Right ventricle myocardium superior (tissue), 1 donor: ENCODE measurements at regions not wholly inside any gene's neighbourhood (a gene's known extent, or its start where the extent isn't known, plus 50 kb on each side); places are given as distances from the start of the nearest gene placed in this dataset.

Experiments
- ATAC-seq: fragments of 200-7000 bp; cut with Tn5 transposase; one replicate; pipeline ENCODE4 v1.9.1; 2020; ENCODE audit warnings: mild to moderate bottlenecking; ENCODE audit not compliant: poor library complexity
- DNase-seq: peaks from one replicate; pipeline ENCODE4 v3.0.0-alpha.2; 2020
- intact Hi-C: fragments of 100-400 bp; cut with DNase I; formaldehyde crosslinking; loops from one replicate; pipeline ENCODE4 v1.11.2; 2022
- donor health status: DM: no; HTN: yes; CAD: no; lungs with severe emphysema.

DNA sequence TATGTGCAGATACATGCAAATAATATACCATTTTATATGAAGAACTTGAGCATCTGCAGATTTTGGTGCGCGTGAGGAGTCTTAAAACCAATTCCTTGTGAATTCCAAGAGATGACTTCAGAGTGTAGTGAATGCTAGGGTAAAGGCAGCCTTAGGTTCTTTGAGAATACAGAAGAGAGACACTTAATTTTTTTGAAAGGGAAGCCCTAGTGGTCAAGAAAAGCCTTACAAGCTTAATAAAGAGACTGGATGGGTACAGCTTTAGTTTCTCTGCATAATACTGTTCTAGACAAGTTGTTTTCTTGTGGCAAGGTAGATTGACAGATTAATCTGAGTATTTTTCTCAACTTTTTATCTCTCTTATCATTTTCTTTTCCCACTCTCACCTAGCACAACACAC is 636.5 kb downstream of the DNAJB9 start:
- intact Hi-C loops: no loop called here
- ATAC-seq (no peak), DNase-seq (no peak)

DNA sequence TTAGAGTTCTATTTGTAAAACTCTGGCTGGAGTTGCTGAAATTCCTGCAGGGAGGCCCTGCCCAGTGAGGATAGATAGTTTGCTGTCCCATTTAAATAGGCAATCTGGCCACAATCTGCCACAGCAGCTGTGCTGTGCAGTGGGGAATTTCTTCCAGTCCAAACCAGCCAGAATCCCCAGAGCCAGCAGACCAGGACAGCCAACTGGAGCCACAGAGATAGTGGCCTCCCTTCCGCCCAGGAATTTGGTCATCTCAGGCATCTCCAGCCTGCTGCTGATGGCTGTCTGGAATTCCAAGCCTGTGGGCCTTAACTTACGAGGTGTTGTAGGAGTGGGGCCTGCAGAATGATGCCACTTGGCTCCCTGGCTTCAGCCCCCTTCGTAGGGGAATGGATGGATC is 643.4 kb downstream of the DNAJB9 start:
- DNase-seq (no peak), ATAC-seq (no peak)
- intact Hi-C loops: no loop called here

- ATAC-seq (no peak), DNase-seq (no peak)
- intact Hi-C loops: no loop called here
Measured at GRCh38 chr7:109215341-109215740, 645.7 kb downstream of the DNAJB9 start.

GRCh38 chr7:109224100-109224499 is 654.4 kb downstream of the DNAJB9 start:
- intact Hi-C loops: no loop called here
- no peak for DNase-seq

GRCh38 chr7:109226699-109227098 is 657.0 kb downstream of the DNAJB9 start:
- intact Hi-C loops: no loop called here
- ATAC-seq: no peak
- no peak for DNase-seq

More at GRCh38 chr7:109224100-109224499, 654.4 kb downstream of the DNAJB9 start:
- no peak for ATAC-seq

- intact Hi-C loops: no loop called here
- DNase-seq (no peak), ATAC-seq (no peak)
Measured at GRCh38 chr7:109235316-109235715, 665.6 kb downstream of the DNAJB9 start.

DNA sequence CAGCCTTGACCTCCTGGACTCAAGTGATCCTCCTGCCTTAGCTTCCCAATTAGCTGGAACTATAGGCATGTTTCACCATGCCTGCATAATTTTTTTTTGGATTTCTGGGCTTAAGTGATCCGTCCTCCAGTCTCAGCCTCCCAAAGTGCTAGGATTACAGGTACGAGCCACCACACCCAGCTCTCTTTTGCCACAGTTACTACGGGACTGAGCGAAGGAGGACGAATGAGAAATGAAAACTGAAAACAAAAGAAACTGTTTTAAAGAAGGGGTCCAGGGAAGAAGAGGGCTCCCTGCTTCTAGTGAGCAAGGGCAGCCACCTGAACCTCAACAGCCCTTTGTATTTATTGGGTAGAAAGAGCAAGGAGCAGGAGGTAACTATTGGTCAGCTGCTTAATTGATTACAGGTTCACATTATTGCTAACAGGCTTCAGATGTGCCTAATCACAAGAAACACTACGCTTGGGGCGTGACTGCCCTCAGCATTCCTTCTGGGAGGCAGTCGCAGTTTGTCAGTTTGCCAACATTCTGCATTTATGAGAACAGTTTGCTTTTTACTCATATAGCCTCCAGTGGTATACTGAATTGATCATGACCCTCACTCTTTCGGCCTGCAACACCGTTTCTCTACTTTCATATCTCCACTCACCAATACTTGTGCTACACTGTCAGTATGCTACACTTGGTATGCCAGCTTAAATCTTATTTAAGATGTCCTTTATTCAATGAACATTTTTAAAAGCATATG is 676.8 kb downstream of the DNAJB9 start:
- intact Hi-C loops: no loop called here
- DNase-seq: no peak

DNA sequence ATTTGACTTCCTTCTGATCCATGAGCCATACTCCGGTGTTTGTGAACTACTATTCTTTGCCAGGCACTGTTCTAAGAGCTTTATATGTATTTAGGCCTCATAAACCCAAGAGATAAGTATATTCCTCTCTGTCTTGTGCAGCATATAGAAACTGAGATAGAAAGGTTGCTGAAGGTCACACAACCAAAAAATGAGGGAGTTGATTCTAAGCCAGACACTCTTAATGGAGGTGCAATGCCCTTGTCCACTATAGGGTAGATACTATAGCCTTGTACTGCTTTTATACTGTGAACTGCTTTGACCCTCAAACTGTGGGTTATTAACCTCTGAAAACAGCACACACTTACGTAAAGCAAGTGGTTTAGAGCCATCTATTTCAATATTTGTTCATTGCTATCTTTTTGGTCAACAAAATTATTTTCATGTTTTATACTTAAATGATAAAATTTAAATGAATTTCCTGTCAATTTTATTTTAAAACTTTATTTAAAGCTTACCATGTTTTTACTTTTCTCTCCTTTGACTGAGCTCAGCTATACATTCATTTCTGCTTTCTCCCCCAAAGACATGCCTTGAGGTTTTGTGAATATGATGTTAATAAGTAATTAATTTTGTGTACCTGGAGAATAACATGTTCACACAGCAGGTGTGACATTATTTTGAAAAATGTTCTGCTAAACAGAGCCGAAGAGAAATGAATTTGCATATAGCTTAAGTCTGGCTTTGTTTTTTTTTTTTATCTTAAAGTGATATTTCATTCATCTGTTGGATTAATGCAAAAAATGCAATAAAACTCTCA is 687.3 kb downstream of the DNAJB9 start:
- intact Hi-C loops: no loop called here
- no peak for DNase-seq
- no peak for ATAC-seq

More for the DNA sequence above, 676.8 kb downstream of the DNAJB9 start:
- no peak for ATAC-seq

GRCh38 chr7:109259151-109259550 is 689.5 kb downstream of the DNAJB9 start:
- ATAC-seq: no peak
- no peak for DNase-seq
- intact Hi-C loops: no loop called here

DNA sequence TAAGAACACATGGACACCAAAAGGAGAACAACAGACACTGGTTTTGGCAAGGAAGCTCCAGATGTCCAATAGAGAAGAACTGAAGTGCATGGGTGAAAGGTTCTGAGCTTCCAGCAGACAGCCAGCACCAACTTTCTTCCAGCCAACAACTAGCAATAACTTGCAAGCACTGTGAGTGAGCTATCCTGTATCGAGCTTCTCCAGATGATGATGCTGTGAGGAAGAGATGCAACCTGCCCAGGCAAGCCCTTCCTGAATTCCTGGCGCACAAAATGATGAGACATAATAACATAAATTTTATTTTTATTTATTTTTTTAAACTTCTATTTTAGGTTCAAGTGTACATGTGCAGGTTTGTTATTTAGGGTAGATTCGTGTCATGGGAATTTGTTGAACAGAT is 692.1 kb downstream of the DNAJB9 start:
- DNase-seq (no peak), ATAC-seq (no peak)
- intact Hi-C loops: no loop called here

DNA sequence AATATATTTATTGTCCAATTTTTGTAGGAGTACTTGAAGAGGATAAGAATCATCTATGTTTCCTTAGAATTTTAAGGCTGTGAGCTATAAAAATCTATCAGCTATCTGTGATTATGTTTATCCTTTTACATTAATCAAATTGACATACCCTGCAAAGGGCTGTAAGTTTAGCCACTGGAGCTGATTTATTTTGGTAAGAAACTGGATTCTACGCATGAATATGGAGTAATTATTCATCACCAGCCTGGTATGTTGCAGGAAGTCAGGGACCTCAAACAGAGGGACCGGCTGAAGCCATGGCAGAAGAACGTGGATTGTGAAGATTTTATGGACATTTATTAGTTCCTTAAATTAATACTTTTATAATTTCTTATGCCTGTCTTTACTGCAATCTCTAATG is 696.9 kb downstream of the DNAJB9 start:
- no peak for DNase-seq
- no peak for ATAC-seq
- intact Hi-C loops: no loop called here

- no peak for ATAC-seq
- DNase-seq: no peak
- intact Hi-C loops: no loop called here
Measured at GRCh38 chr7:109276348-109276747, 706.7 kb downstream of the DNAJB9 start.

DNA sequence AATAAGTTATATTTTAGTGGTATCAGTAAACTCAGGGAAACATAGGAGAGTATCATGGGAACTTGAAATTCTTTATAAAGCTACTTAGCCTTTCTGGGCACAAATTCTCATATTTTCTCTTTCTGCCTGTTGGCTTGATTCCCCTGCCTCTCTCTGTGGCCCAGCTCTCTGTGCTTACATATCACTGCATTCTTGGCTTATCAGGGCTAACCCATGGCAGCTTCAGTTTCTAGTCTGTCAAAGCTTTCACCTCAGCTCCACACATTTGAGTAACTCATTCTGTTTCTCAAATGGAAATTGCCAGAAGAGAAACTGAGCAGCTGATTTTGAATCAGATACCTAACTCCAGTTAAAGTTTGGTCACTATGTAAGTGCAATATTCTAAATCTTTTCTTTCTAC is 713.1 kb downstream of the DNAJB9 start:
- DNase-seq: no peak
- peak; percentile 45 for ATAC-seq
- intact Hi-C loops: no loop called here

GRCh38 chr7:109284943-109285342 is 715.3 kb downstream of the DNAJB9 start:
- ATAC-seq: no peak

GRCh38 chr7:109295158-109295557 is 725.5 kb downstream of the DNAJB9 start:
- no peak for ATAC-seq
- intact Hi-C loops: no loop called here
- DNase-seq: no peak

More at GRCh38 chr7:109284943-109285342, 715.3 kb downstream of the DNAJB9 start:
- DNase-seq: no peak
- intact Hi-C loops: no loop called here

DNA sequence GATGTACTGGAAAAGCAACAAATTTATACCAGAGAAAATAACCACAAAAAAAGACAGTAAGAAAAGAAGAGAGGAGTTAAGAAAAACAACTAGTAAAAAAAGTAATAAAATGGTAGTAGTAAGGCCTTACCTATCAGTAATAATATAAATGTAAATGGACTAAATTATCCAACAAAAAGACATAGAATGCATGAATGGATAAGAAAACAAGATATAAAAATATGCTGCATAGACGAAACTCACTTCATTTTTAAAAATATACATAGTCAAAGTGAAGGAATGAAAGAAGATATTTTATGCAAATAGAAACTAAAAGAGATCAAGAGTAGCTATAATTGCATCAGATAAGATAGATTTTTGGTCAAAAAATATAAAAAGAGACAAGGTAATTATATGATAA is 739.1 kb downstream of the DNAJB9 start:
- intact Hi-C loops: no loop called here
- ATAC-seq (no peak), DNase-seq (no peak)

GRCh38 chr7:109309790-109310189 is 740.1 kb downstream of the DNAJB9 start:
- no peak for ATAC-seq
- DNase-seq: no peak
- intact Hi-C loops: no loop called here

GRCh38 chr7:109318136-109318535 is 748.5 kb downstream of the DNAJB9 start:
- DNase-seq (no peak), ATAC-seq (no peak)
- intact Hi-C loops: no loop called here

DNA sequence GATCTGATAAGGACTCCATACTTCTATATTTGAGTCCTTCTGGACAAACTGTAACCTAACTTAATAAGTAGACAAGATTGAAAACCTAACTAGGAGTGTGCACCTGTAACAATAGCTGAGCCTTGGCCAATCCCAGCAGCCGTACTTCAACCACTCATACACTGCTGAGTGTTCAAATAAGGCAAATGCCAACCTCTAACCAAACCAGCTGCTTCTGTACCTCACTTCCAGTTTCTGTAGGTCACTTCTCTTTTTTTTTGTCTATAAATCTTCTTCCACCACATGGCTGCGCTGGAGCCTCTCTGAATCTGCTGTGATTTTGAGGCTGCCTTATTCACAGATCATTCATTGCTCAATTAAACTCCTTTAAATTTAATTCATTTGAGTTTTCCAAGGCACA is 753.2 kb downstream of the DNAJB9 start:
- DNase-seq: no peak
- no peak for ATAC-seq
- intact Hi-C loops: no loop called here

- intact Hi-C loops: no loop called here
- DNase-seq: no peak
- no peak for ATAC-seq
Measured at GRCh38 chr7:109331423-109331822, 761.7 kb downstream of the DNAJB9 start.
